ACC112 (cell line): ENCODE measurements at regions not wholly inside any gene's neighbourhood (a gene's known extent, or its start where the extent isn't known, plus 50 kb on each side); places are given as distances from the start of the nearest gene placed in this dataset.

Source experiments
- H2AFZ ChIP-seq: fragments of 200-600 bp; sonication (generic); one replicate; pipeline ENCODE4 v1.6.0; 2017; ENCODE audit warnings: antibody characterized with exemption, low read length; ENCODE audit not compliant: unreplicated experiment
- H3K27ac ChIP-seq: fragments of 200-600 bp; sonication (generic); 2 replicates; pipeline ENCODE4 v1.5.1; 2014; ENCODE audit warnings: low read depth, mild to moderate bottlenecking, antibody characterized with exemption, low read length, moderate library complexity
- H3K27me3 ChIP-seq: fragments of 200-600 bp; sonication (generic); 2 replicates; pipeline ENCODE4 v1.6.1; 2014; ENCODE audit warnings: mild to moderate bottlenecking, antibody characterized with exemption, low read length, moderate library complexity, mixed read lengths; ENCODE audit not compliant: insufficient read depth
- H3K36me3 ChIP-seq: fragments of 200-600 bp; sonication (generic); 2 replicates; pipeline ENCODE4 v1.6.1; 2016; ENCODE audit warnings: mild to moderate bottlenecking, antibody characterized with exemption, low read length, moderate library complexity, mixed read lengths; ENCODE audit not compliant: insufficient read depth
- H3K4me1 ChIP-seq: fragments of 200-600 bp; sonication (generic); one replicate; pipeline ENCODE4 v1.6.1; 2016; ENCODE audit warnings: low read length, mixed read lengths; ENCODE audit not compliant: insufficient read depth, unreplicated experiment, control insufficient read depth
- H3K4me3 ChIP-seq: fragments of 200-600 bp; sonication (generic); 2 replicates; pipeline ENCODE4 v1.5.1; 2014; ENCODE audit warnings: mild to moderate bottlenecking, low read depth, low read length
- H3K79me2 ChIP-seq: fragments of 200-600 bp; sonication (generic); one replicate; pipeline ENCODE4 v1.6.0; 2016; ENCODE audit warnings: low read length; ENCODE audit not compliant: control insufficient read depth, unreplicated experiment, insufficient read depth

DNA sequence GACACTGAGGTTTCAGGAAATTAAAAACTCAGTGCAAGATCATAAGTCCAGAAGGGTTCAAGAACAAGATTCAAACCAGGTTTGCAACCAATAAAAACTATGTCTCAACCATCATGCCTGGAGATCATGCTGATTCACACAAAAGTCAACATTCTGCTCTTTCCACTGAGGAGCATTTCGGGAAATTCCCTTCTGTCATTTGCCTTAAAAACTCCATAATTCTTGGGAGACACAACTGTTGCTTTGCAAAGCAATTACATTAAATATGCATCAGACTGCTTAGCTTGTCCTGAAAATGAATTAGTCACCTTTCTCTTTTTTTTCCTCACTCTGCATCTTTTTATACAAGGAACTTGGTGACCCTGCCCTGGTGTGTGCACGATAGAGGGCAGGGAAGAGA is 275.9 kb upstream of the ZNF462 start:
- H3K27me3 ChIP-seq: no peaks in the 10 kb centered on the region
- no peaks in the 10 kb centered on the region for H3K36me3 ChIP-seq
- H3K79me2 ChIP-seq: no peaks in the 10 kb centered on the region
- no peak overlapping the region for H3K4me3 ChIP-seq
- H2AFZ ChIP-seq: no peak overlapping the region
- no peaks in the 10 kb centered on the region for H3K4me1 ChIP-seq
- no peak overlapping the region for H3K27ac ChIP-seq

GRCh38 chr9:106588626-106589025 is 274.3 kb upstream of the ZNF462 start:
- Histone ChIP-seq H3K4me3 (no peak overlapping the region), H3K27ac (no peak overlapping the region), H3K36me3 (no peaks in the 10 kb centered on the region)

DNA sequence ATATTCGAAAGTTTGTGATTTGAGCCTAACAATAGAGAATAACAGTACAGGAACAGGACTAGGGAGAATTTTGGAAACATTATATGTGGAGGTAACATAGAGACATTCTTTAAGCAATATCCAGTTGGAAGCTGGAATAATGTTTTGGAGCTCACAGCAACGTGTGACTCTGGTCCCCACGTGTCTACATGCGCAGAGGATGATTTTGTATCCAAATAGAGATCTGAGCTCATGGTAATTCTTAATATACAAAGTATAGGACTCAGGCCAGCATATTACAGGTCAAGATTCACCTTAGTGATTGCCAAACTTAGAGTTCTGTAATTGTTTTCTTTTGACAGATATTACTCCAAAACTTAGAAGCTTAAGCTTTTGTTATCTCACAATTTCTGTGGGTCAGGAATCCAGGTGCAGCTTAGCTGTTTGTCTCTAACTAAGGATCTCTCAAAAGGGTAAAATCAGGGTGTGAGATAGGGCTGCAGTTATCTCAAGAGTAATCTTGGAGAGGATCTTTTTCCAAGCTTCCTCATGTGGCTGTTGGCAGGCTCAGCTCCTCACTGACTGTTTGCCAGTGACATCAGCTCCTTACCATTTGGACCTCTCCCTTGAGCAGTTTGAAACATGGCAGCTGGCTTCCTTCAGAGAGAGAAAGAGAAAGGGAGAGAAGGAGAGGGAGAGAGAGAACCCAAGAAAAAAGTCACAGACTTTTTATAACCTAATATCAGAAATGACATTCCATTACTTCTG is 272.0 kb upstream of the ZNF462 start:
- no peaks in the 10 kb centered on the region for H3K79me2 ChIP-seq
- H2AFZ ChIP-seq: no peak overlapping the region

More at GRCh38 chr9:106588626-106589025, 274.3 kb upstream of the ZNF462 start:
- Histone ChIP-seq H3K4me1 (no peaks in the 10 kb centered on the region), H3K79me2 (no peaks in the 10 kb centered on the region), H2AFZ (no peak overlapping the region), H3K27me3 (no peaks in the 10 kb centered on the region)

DNA sequence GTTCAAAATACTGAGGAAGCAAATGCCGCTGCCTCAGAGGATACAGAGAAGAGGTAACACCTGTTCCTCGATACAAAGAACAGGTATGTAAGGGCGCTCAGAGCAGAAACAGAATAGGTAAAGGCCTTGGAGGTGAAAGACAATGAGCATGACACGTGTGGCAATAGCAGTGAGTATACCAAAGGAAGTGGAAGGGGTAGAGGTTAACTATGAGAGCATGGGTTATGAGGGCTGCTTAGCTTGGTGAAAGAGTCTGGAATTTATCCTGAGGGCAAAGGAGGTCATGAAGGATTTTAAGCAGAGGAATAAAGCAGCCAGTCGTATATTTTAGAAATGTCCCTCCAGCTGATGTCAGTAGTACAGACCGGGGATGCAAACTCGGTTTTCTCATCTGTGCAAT is 269.8 kb upstream of the ZNF462 start:
- H3K27ac ChIP-seq: no peak overlapping the region
- no peak overlapping the region for H2AFZ ChIP-seq
- H3K27me3 ChIP-seq: 0 out of 2 replicates have a peak, but pooled peaks cover under 1% of the 10 kb centered on the region
- H3K4me1 ChIP-seq: no peaks in the 10 kb centered on the region
- H3K79me2 ChIP-seq: no peaks in the 10 kb centered on the region
- H3K4me3 ChIP-seq: no peak overlapping the region
- H3K36me3 ChIP-seq: no peaks in the 10 kb centered on the region

More for the DNA sequence above, 272.0 kb upstream of the ZNF462 start:
- no peak overlapping the region for H3K27ac ChIP-seq
- H3K36me3 ChIP-seq: no peaks in the 10 kb centered on the region
- H3K4me1 ChIP-seq: no peaks in the 10 kb centered on the region
- H3K27me3 ChIP-seq: no peaks in the 10 kb centered on the region
- no peak overlapping the region for H3K4me3 ChIP-seq

DNA sequence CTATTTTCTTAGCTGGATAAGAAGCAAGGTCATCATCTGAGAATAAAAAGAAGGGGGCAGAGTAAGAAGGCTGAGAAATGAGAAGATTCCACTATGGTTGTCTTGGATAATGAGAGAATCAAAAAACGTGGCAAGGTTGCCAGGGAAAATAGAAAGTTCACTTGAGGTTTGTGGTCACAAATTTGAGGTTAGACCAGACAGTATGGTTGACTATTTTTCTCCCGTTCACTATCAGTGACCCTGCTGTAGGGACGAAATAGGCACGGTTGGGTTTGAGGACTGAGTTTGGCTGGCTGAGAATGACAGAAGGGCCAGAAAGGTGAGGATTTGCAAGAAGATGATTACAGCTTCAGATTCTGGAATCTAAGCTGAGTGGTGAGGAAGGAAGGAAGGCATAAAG is 266.0 kb upstream of the ZNF462 start:
- no peaks in the 10 kb centered on the region for H3K4me1 ChIP-seq
- H3K27me3 ChIP-seq: 0 out of 2 replicates have a peak, but pooled peaks cover 6% of the 10 kb centered on the region
- H3K27ac ChIP-seq: no peak overlapping the region
- no peaks in the 10 kb centered on the region for H3K79me2 ChIP-seq
- no peak overlapping the region for H2AFZ ChIP-seq
- no peak overlapping the region for H3K4me3 ChIP-seq
- no peaks in the 10 kb centered on the region for H3K36me3 ChIP-seq

GRCh38 chr9:106600955-106601560 is 261.9 kb upstream of the ZNF462 start:
- Histone ChIP-seq H3K27ac (no peak overlapping the region), H3K36me3 (no peaks in the 10 kb centered on the region)

GRCh38 chr9:106602344-106602743 is 260.6 kb upstream of the ZNF462 start:
- Histone ChIP-seq H3K79me2 (no peaks in the 10 kb centered on the region), H2AFZ (no peak overlapping the region), H3K4me1 (no peaks in the 10 kb centered on the region), H3K36me3 (no peaks in the 10 kb centered on the region), H3K27me3 (0 out of 2 replicates have a peak, but pooled peaks cover 6% of the 10 kb centered on the region), H3K27ac (no peak overlapping the region), H3K4me3 (no peak overlapping the region)

More at GRCh38 chr9:106600955-106601560, 261.9 kb upstream of the ZNF462 start:
- Histone ChIP-seq H3K4me3 (no peak overlapping the region), H3K4me1 (no peaks in the 10 kb centered on the region), H2AFZ (no peak overlapping the region), H3K79me2 (no peaks in the 10 kb centered on the region), H3K27me3 (0 out of 2 replicates have a peak, but pooled peaks cover 6% of the 10 kb centered on the region)

DNA sequence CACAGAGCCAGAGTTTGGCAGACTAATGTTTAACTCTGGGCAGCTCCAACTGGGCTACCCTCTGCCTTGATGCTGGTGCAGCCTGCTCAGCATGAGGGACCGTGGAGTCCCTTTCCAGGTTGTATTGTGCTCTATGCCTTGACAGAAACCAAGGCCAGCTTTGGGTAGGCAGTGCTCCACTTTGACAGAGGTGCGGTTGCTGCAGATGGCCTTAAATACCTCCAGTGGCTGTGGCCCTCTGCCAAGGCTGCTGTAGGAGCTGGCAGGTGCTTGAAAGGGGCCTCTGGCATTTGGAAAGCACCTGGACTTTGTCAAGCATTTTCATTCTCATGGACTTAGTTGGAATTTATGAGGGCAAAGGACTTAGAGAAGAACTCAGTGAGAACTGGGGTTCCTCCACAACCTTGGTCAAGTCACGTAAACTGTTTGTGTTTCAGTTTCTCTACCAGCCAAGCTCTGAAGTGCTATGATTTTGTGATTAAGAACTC is 249.7 kb upstream of the ZNF462 start:
- no peaks in the 10 kb centered on the region for H3K79me2 ChIP-seq
- no peaks in the 10 kb centered on the region for H3K4me1 ChIP-seq
- no peak overlapping the region for H2AFZ ChIP-seq
- 0 out of 2 replicates have a peak, but pooled peaks cover 12% of the 10 kb centered on the region for H3K27me3 ChIP-seq
- no peak overlapping the region for H3K4me3 ChIP-seq
- no peaks in the 10 kb centered on the region for H3K36me3 ChIP-seq
- H3K27ac ChIP-seq: no peak overlapping the region

DNA sequence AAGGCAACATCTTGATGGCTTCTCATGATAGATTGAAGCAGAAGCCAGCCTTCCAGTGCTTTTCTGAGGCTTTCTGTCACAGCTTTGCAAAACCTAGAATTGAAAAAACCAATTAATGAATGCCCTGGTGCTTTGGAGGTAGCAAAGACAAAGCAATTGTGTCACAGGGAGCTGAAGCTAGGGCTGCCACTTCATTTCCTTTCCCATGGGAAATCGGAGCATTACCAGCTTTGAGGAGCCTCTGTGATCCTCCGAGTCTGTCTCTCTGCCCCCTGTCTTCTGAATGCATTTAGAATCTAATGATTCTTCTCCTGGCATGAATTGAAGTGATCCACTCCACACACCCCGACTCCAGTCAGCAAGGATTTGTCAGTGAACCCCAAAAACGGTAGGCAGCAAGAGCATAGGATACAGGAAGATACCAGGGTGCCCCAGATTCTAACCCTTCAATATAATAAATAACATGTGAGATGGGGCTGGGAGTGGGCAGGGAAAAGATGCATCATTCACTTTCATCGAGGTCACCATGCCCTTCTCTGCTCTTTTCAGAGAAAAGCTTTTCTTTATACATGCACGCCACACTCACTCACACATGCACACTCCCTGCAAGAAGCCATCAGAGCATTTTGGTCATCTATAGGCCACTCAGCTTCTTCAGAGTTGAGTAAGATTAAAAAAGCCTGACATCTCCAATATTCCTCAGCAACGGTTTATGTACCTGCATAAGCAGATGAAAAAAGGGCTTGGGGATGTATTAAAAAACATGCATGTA is 247.7 kb upstream of the ZNF462 start:
- H3K4me3 ChIP-seq: no peak overlapping the region
- 0 out of 2 replicates have a peak, but pooled peaks cover 12% of the 10 kb centered on the region for H3K27me3 ChIP-seq
- no peak overlapping the region for H3K27ac ChIP-seq
- no peaks in the 10 kb centered on the region for H3K79me2 ChIP-seq
- H3K4me1 ChIP-seq: no peaks in the 10 kb centered on the region
- no peaks in the 10 kb centered on the region for H3K36me3 ChIP-seq
- H2AFZ ChIP-seq: no peak overlapping the region

GRCh38 chr9:106616026-106616425 is 246.9 kb upstream of the ZNF462 start:
- H2AFZ ChIP-seq: no peak overlapping the region
- H3K27ac ChIP-seq: no peak overlapping the region
- H3K36me3 ChIP-seq: no peaks in the 10 kb centered on the region
- H3K27me3 ChIP-seq: 0 out of 2 replicates have a peak, but pooled peaks cover 12% of the 10 kb centered on the region
- no peaks in the 10 kb centered on the region for H3K79me2 ChIP-seq
- H3K4me1 ChIP-seq: no peaks in the 10 kb centered on the region
- no peak overlapping the region for H3K4me3 ChIP-seq
